ENCODE measurements at regions not wholly inside any gene's neighbourhood (a gene's known extent, or its start where the extent isn't known, plus 50 kb on each side); places are given as distances from the start of the nearest gene placed in this dataset.

GRCh38 chr3:151976211-151977050 lies 103.0 kb downstream of the SUCNR1 start:
- peaks cover 1% of the 10 kb centered on the region for H3K27me3 Mint-ChIP-seq
- no peak overlapping the region for H3K4me3 Mint-ChIP-seq
- no peak for DNase-seq
- no peaks in the 10 kb centered on the region for H3K4me1 Mint-ChIP-seq
- CTCF ChIA-PET: no interaction called here
- H3K27ac Mint-ChIP-seq: no peak overlapping the region
- no peaks in the 10 kb centered on the region for H3K9me3 Mint-ChIP-seq
- no peaks in the 10 kb centered on the region for H3K36me3 Mint-ChIP-seq (ENCODE audit: low read depth)
- POLR2A ChIA-PET: no interaction called here

- H3K27me3 Mint-ChIP-seq: peaks cover 1% of the 10 kb centered on the region
- no peak for DNase-seq
- no peaks in the 10 kb centered on the region for H3K9me3 Mint-ChIP-seq
- CTCF ChIA-PET: no interaction called here
- no peak overlapping the region for H3K4me3 Mint-ChIP-seq
- no peaks in the 10 kb centered on the region for H3K4me1 Mint-ChIP-seq
- no peak overlapping the region for H3K27ac Mint-ChIP-seq
- POLR2A ChIA-PET: interaction anchor here (0.7 kb wide), 1 partner anchor 340 kb away, joined by 3 read pairs; no protein-coding TSS in a partner anchor
- H3K36me3 Mint-ChIP-seq (ENCODE audit: low read depth): no peaks in the 10 kb centered on the region
Observed at GRCh38 chr3:151979906-151980305, 106.5 kb downstream of the SUCNR1 start.

GRCh38 chr3:151983538-151983937 lies 110.1 kb downstream of the SUCNR1 start:
- Mint-ChIP-seq H3K4me3 (no peak overlapping the region), H3K4me1 (no peaks in the 10 kb centered on the region), H3K27ac (no peak overlapping the region), H3K27me3 (peaks cover 1% of the 10 kb centered on the region), H3K9me3 (no peaks in the 10 kb centered on the region), H3K36me3 (ENCODE audit: low read depth) (no peaks in the 10 kb centered on the region)
- DNase-seq: no peak
- POLR2A ChIA-PET: no interaction called here
- CTCF ChIA-PET: no interaction called here

- ChIA-PET CTCF (no interaction called here), POLR2A (no interaction called here)
- no peak for DNase-seq
- Mint-ChIP-seq H3K27me3 (peaks cover 9% of the 10 kb centered on the region), H3K4me1 (no peaks in the 10 kb centered on the region), H3K9me3 (no peaks in the 10 kb centered on the region), H3K27ac (no peak overlapping the region), H3K4me3 (no peak overlapping the region), H3K36me3 (ENCODE audit: low read depth) (no peaks in the 10 kb centered on the region)
Observed at GRCh38 chr3:151985787-151986430, 112.5 kb downstream of the SUCNR1 start.

GRCh38 chr3:151987893-151988292 lies 114.5 kb downstream of the SUCNR1 start:
- POLR2A ChIA-PET: no interaction called here
- no peak for DNase-seq
- Mint-ChIP-seq H3K9me3 (no peaks in the 10 kb centered on the region), H3K36me3 (ENCODE audit: low read depth) (no peaks in the 10 kb centered on the region), H3K27me3 (peaks cover 11% of the 10 kb centered on the region), H3K27ac (no peak overlapping the region), H3K4me3 (no peak overlapping the region), H3K4me1 (no peaks in the 10 kb centered on the region)
- CTCF ChIA-PET: no interaction called here

GRCh38 chr3:151989621-151990020 lies 116.2 kb downstream of the SUCNR1 start:
- ChIA-PET CTCF (no interaction called here), POLR2A (no interaction called here)
- Mint-ChIP-seq H3K9me3 (no peaks in the 10 kb centered on the region), H3K4me1 (no peaks in the 10 kb centered on the region), H3K4me3 (no peak overlapping the region), H3K27ac (no peak overlapping the region), H3K36me3 (ENCODE audit: low read depth) (no peaks in the 10 kb centered on the region), H3K27me3 (peaks cover 11% of the 10 kb centered on the region)
- no peak for DNase-seq

- H3K27ac Mint-ChIP-seq: no peak overlapping the region
- no peak overlapping the region for H3K4me3 Mint-ChIP-seq
- POLR2A ChIA-PET: no interaction called here
- H3K36me3 Mint-ChIP-seq (ENCODE audit: low read depth): no peaks in the 10 kb centered on the region
- no peaks in the 10 kb centered on the region for H3K9me3 Mint-ChIP-seq
- H3K4me1 Mint-ChIP-seq: no peaks in the 10 kb centered on the region
- no peak for DNase-seq
- CTCF ChIA-PET: no interaction called here
- H3K27me3 Mint-ChIP-seq: peaks cover 11% of the 10 kb centered on the region
Observed at GRCh38 chr3:151990696-151991376, 117.4 kb downstream of the SUCNR1 start.

GRCh38 chr3:151992326-151993041 lies 119.0 kb downstream of the SUCNR1 start:
- no peaks in the 10 kb centered on the region for H3K4me1 Mint-ChIP-seq
- H3K9me3 Mint-ChIP-seq: no peaks in the 10 kb centered on the region
- CTCF ChIA-PET: no interaction called here
- no peak overlapping the region for H3K4me3 Mint-ChIP-seq
- H3K36me3 Mint-ChIP-seq (ENCODE audit: low read depth): no peaks in the 10 kb centered on the region
- no peak overlapping the region for H3K27ac Mint-ChIP-seq
- POLR2A ChIA-PET: no interaction called here
- DNase-seq: no peak
- H3K27me3 Mint-ChIP-seq: peaks cover 11% of the 10 kb centered on the region

GRCh38 chr3:151995091-151995490 lies 121.6 kb downstream of the SUCNR1 start:
- no peaks in the 10 kb centered on the region for H3K9me3 Mint-ChIP-seq
- ChIA-PET POLR2A (no interaction called here), CTCF (no interaction called here)
- H3K27ac Mint-ChIP-seq: no peak overlapping the region
- DNase-seq: no peak
- peaks cover 8% of the 10 kb centered on the region for H3K27me3 Mint-ChIP-seq
- H3K4me1 Mint-ChIP-seq: no peaks in the 10 kb centered on the region
- no peak overlapping the region for H3K4me3 Mint-ChIP-seq
- H3K36me3 Mint-ChIP-seq (ENCODE audit: low read depth): no peaks in the 10 kb centered on the region

- no peak overlapping the region for H3K4me3 Mint-ChIP-seq
- ChIA-PET POLR2A (no interaction called here), CTCF (no interaction called here)
- no peaks in the 10 kb centered on the region for H3K36me3 Mint-ChIP-seq (ENCODE audit: low read depth)
- H3K27me3 Mint-ChIP-seq: no peaks in the 10 kb centered on the region
- no peaks in the 10 kb centered on the region for H3K9me3 Mint-ChIP-seq
- H3K4me1 Mint-ChIP-seq: no peaks in the 10 kb centered on the region
- no peak for DNase-seq
- H3K27ac Mint-ChIP-seq: no peak overlapping the region
Observed at GRCh38 chr3:151998744-151999143, 125.3 kb downstream of the SUCNR1 start.

- DNase-seq: no peak
- Mint-ChIP-seq H3K36me3 (ENCODE audit: low read depth) (no peaks in the 10 kb centered on the region), H3K27me3 (no peaks in the 10 kb centered on the region), H3K4me3 (no peak overlapping the region), H3K4me1 (no peaks in the 10 kb centered on the region), H3K9me3 (no peaks in the 10 kb centered on the region), H3K27ac (no peak overlapping the region)
- ChIA-PET POLR2A (no interaction called here), CTCF (no interaction called here)
Observed at GRCh38 chr3:151999936-152000335, 126.5 kb downstream of the SUCNR1 start.

GRCh38 chr3:152011812-152012735 lies 138.6 kb downstream of the SUCNR1 start:
- no peak for DNase-seq
- H3K36me3 Mint-ChIP-seq (ENCODE audit: low read depth): no peaks in the 10 kb centered on the region
- no peak overlapping the region for H3K4me3 Mint-ChIP-seq
- ChIA-PET POLR2A (no interaction called here), CTCF (no interaction called here)
- H3K27me3 Mint-ChIP-seq: peaks cover 3% of the 10 kb centered on the region
- H3K9me3 Mint-ChIP-seq: no peaks in the 10 kb centered on the region
- H3K4me1 Mint-ChIP-seq: no peaks in the 10 kb centered on the region
- no peak overlapping the region for H3K27ac Mint-ChIP-seq

All from activated CD4-positive, alpha-beta memory T cell treated with anti-CD3 and anti-CD28 coated beads, Interleukin-2, amount 10 ng/mL, durations not matched to agents 7 days and 5 days (primary cell).